Astrocyte (in vitro differentiated cells and primary cell): ENCODE measurements at regions not wholly inside any gene's neighbourhood (a gene's known extent, or its start where the extent isn't known, plus 50 kb on each side); places are given as distances from the start of the nearest gene placed in this dataset.

ENCODE experiments used
- DNase-seq: peaks from one replicate; pipeline ENCODE4 v3.0.0-alpha.2; 2010; ENCODE audit warnings: low read depth
- FAIRE-seq: peaks from 2 replicates; lab custom pipeline; 2011; peaks lifted over from hg19 to GRCh38; lab: Jason Lieb, UNC
- H2AFZ ChIP-seq: 2 replicates; pipeline ENCODE4 v1.6.0; 2012; ENCODE audit warnings: low read depth, low read length, inconsistent platforms
- H3K27ac ChIP-seq: 2 replicates; pipeline ENCODE4 v1.5.1; 2011; ENCODE audit warnings: low read depth, low read length, inconsistent platforms
- H3K27me3 ChIP-seq: 2 replicates; pipeline ENCODE4 v1.6.0; 2011; ENCODE audit warnings: low read length, inconsistent platforms; ENCODE audit not compliant: insufficient read depth
- H3K36me3 ChIP-seq: 2 replicates; pipeline ENCODE4 v1.5.1; 2011; ENCODE audit warnings: low read length, inconsistent platforms; ENCODE audit not compliant: insufficient read depth
- H3K4me1 ChIP-seq: 2 replicates; pipeline ENCODE4 v1.5.1; 2011; ENCODE audit warnings: low read length, inconsistent platforms; ENCODE audit not compliant: insufficient read depth
- H3K4me2 ChIP-seq: 2 replicates; pipeline ENCODE4 v1.6.0; 2012; ENCODE audit warnings: low read length, inconsistent platforms
- H3K4me3 ChIP-seq: 2 replicates; pipeline ENCODE4 v1.5.1; 2011; ENCODE audit warnings: low read depth, mild to moderate bottlenecking, low read length, inconsistent platforms; ENCODE audit not compliant: insufficient read depth
- H3K79me2 ChIP-seq: 2 replicates; pipeline ENCODE4 v1.6.0; 2012; ENCODE audit warnings: mild to moderate bottlenecking, low read length, inconsistent platforms; ENCODE audit not compliant: insufficient read depth
- H3K9ac ChIP-seq: 2 replicates; pipeline ENCODE4 v1.6.0; 2012; ENCODE audit warnings: mild to moderate bottlenecking, low read length, inconsistent platforms
- H3K9me3 ChIP-seq: 2 replicates; pipeline ENCODE4 v1.5.1; 2012; ENCODE audit warnings: low read depth, mild to moderate bottlenecking, low read length, inconsistent platforms; ENCODE audit not compliant: insufficient read depth
- H4K20me1 ChIP-seq: 2 replicates; pipeline ENCODE4 v1.6.0; 2012; ENCODE audit warnings: low read length, inconsistent platforms; ENCODE audit not compliant: insufficient read depth
- H3K27ac Mint-ChIP-seq: one replicate; pipeline ENCODE4 v1.8.0; 2021; ENCODE audit warnings: mild to moderate bottlenecking, mixed read lengths; ENCODE audit not compliant: unreplicated experiment
- H3K27me3 Mint-ChIP-seq: one replicate; pipeline ENCODE4 v1.8.0; 2021; ENCODE audit warnings: low read depth, mixed read lengths; ENCODE audit not compliant: unreplicated experiment
- H3K36me3 Mint-ChIP-seq: one replicate; pipeline ENCODE4 v1.8.0; 2021; ENCODE audit warnings: low read depth, mixed read lengths; ENCODE audit not compliant: unreplicated experiment
- H3K4me1 Mint-ChIP-seq: one replicate; pipeline ENCODE4 v1.8.0; 2021; ENCODE audit warnings: low read depth, mixed read lengths; ENCODE audit not compliant: unreplicated experiment
- H3K4me3 Mint-ChIP-seq: one replicate; pipeline ENCODE4 v1.8.0; 2021; ENCODE audit warnings: mild to moderate bottlenecking, moderate library complexity, mixed read lengths; ENCODE audit not compliant: unreplicated experiment
- H3K9me3 Mint-ChIP-seq: one replicate; pipeline ENCODE4 v1.8.0; 2021; ENCODE audit warnings: mild to moderate bottlenecking, mixed read lengths; ENCODE audit not compliant: unreplicated experiment
- CTCF ChIP-seq: IDR thresholded peaks from 2 replicates; pipeline ENCODE4 v1.5.1; 2011; ENCODE audit warnings: low read depth, mild to moderate bottlenecking, inconsistent platforms, low read length, moderate library complexity; ENCODE audit not compliant: insufficient read depth
- EZH2 ChIP-seq: IDR thresholded peaks from 2 replicates; pipeline ENCODE4 v1.6.1; 2012; ENCODE audit warnings: mild to moderate bottlenecking, low read length, inconsistent platforms; ENCODE audit not compliant: insufficient read depth

GRCh38 chr21:17340081-17340480 lies 172.8 kb upstream of the CXADR start:
- DNase-seq = no peak
- no peaks in the 10 kb centered on the region for H3K4me1 Mint-ChIP-seq
- Histone ChIP-seq H3K4me1 (no peaks in the 10 kb centered on the region), H4K20me1 (no peaks in the 10 kb centered on the region), H3K27ac (no peak overlapping the region), H3K27me3 (no peaks in the 10 kb centered on the region), H3K9me3 (no peaks in the 10 kb centered on the region), H3K4me3 (no peak overlapping the region), H3K36me3 (no peaks in the 10 kb centered on the region), H3K9ac (no peak overlapping the region), H2AFZ (no peak overlapping the region), H3K79me2 (no peaks in the 10 kb centered on the region), H3K4me2 (no peak overlapping the region)
- H3K27me3 Mint-ChIP-seq = no peaks in the 10 kb centered on the region
- FAIRE-seq = no peak
- no peak overlapping the region for H3K4me3 Mint-ChIP-seq
- H3K27ac Mint-ChIP-seq = no peak overlapping the region
- peaks cover 2% of the 10 kb centered on the region for H3K36me3 Mint-ChIP-seq
- no peaks in the 10 kb centered on the region for H3K9me3 Mint-ChIP-seq
- TF ChIP-seq CTCF = no peak
- no peak for TF ChIP-seq EZH2

GRCh38 chr21:17343055-17343454 lies 169.8 kb upstream of the CXADR start:
- Mint-ChIP-seq H3K4me1 (no peaks in the 10 kb centered on the region), H3K9me3 (no peaks in the 10 kb centered on the region), H3K27me3 (no peaks in the 10 kb centered on the region), H3K4me3 (no peak overlapping the region), H3K27ac (no peak overlapping the region), H3K36me3 (peaks cover 2% of the 10 kb centered on the region)
- no peaks in the 10 kb centered on the region for H3K27me3 ChIP-seq
- no peaks in the 10 kb centered on the region for H3K36me3 ChIP-seq
- no peaks in the 10 kb centered on the region for H3K9me3 ChIP-seq
- H4K20me1 ChIP-seq = no peaks in the 10 kb centered on the region
- no peak for TF ChIP-seq CTCF
- H3K79me2 ChIP-seq = no peaks in the 10 kb centered on the region
- H3K4me2 ChIP-seq = no peak overlapping the region
- DNase-seq (peak; percentile 2), FAIRE-seq (no peak)
- no peak overlapping the region for H3K27ac ChIP-seq
- H3K9ac ChIP-seq = no peak overlapping the region
- no peak overlapping the region for H3K4me3 ChIP-seq
- H3K4me1 ChIP-seq = no peaks in the 10 kb centered on the region
- no peak overlapping the region for H2AFZ ChIP-seq

- Histone ChIP-seq H3K9ac (no peak overlapping the region), H3K4me2 (no peak overlapping the region), H3K4me3 (no peak overlapping the region), H3K4me1 (no peaks in the 10 kb centered on the region), H3K27me3 (no peaks in the 10 kb centered on the region), H3K79me2 (no peaks in the 10 kb centered on the region), H4K20me1 (no peaks in the 10 kb centered on the region), H3K9me3 (no peaks in the 10 kb centered on the region), H2AFZ (no peak overlapping the region), H3K36me3 (no peaks in the 10 kb centered on the region), H3K27ac (no peak overlapping the region)
- FAIRE-seq (no peak), DNase-seq (no peak)
- TF ChIP-seq EZH2 = no peak
- TF ChIP-seq CTCF = no peak
- H3K27ac Mint-ChIP-seq = no peak overlapping the region
- no peaks in the 10 kb centered on the region for H3K9me3 Mint-ChIP-seq
- no peak overlapping the region for H3K4me3 Mint-ChIP-seq
- H3K36me3 Mint-ChIP-seq = no peaks in the 10 kb centered on the region
- H3K27me3 Mint-ChIP-seq = no peaks in the 10 kb centered on the region
- H3K4me1 Mint-ChIP-seq = peaks cover 6% of the 10 kb centered on the region
Measured at GRCh38 chr21:17348357-17348756, 164.5 kb upstream of the CXADR start.
